DMS53 treated with DMSO at 0.1 percent for 48 hours (cell line): ENCODE measurements at regions not wholly inside any gene's neighbourhood (a gene's known extent, or its start where the extent isn't known, plus 50 kb on each side); places are given as distances from the start of the nearest gene placed in this dataset.
"Not testable (repeated sequence)": the region's sequence is repeated elsewhere in the genome, so short reads cannot be mapped to it uniquely, and the experiment has no call there.

Experiments
- DNase-seq: peaks from one replicate; lab custom pipeline; 2025; ENCODE audit not compliant: unreplicated experiment; lab: John Stamatoyannopoulos, UW

GRCh38 chr16:59604354-59604753 lies 870.2 kb upstream of the GOT2 start:
- DNase-seq, result no peak

- DNase-seq, result no peak
Observed at GRCh38 chr16:59601452-59601851, 867.3 kb upstream of the GOT2 start.

GRCh38 chr16:59597269-59597668 lies 863.2 kb upstream of the GOT2 start:
- no peak for DNase-seq

- no peak for DNase-seq
Observed at GRCh38 chr16:59596693-59597092, 862.6 kb upstream of the GOT2 start.

GRCh38 chr16:59593194-59593661 lies 859.1 kb upstream of the GOT2 start:
- no peak for DNase-seq

GRCh38 chr16:59591480-59591879 lies 857.4 kb upstream of the GOT2 start:
- DNase-seq, result no peak

GRCh38 chr16:59590845-59591244 lies 856.7 kb upstream of the GOT2 start:
- DNase-seq, result no peak

- no peak for DNase-seq
Observed at GRCh38 chr16:59586331-59586730, 852.2 kb upstream of the GOT2 start.

- DNase-seq, result no peak
Observed at GRCh38 chr16:59574296-59574695, 840.2 kb upstream of the GOT2 start.

GRCh38 chr16:59573528-59574271 lies 839.6 kb upstream of the GOT2 start:
- no peak for DNase-seq

GRCh38 chr16:59567496-59567895 lies 833.4 kb upstream of the GOT2 start:
- no peak for DNase-seq

- DNase-seq, result no peak
Observed at GRCh38 chr16:59566446-59566845, 832.3 kb upstream of the GOT2 start.

- no peak for DNase-seq
Observed at GRCh38 chr16:59558679-59559078, 824.6 kb upstream of the GOT2 start.

- no peak for DNase-seq
Observed at GRCh38 chr16:59552164-59552563, 818.0 kb upstream of the GOT2 start.

GRCh38 chr16:59545721-59546120 lies 811.6 kb upstream of the GOT2 start:
- DNase-seq, result no peak

GRCh38 chr16:59543641-59544040 lies 809.5 kb upstream of the GOT2 start:
- no peak for DNase-seq

- DNase-seq, result no peak
Observed at GRCh38 chr16:59540621-59541020, 806.5 kb upstream of the GOT2 start.

GRCh38 chr16:59535298-59535697 lies 801.2 kb upstream of the GOT2 start:
- DNase-seq, result no peak

- DNase-seq, result no peak
Observed at GRCh38 chr16:59527206-59527997, 793.3 kb upstream of the GOT2 start.

- no peak for DNase-seq
Observed at GRCh38 chr16:59522826-59523225, 788.7 kb upstream of the GOT2 start.

- not testable (repeated sequence) for DNase-seq
Observed at GRCh38 chr16:59518721-59519120, 784.6 kb upstream of the GOT2 start.

GRCh38 chr16:59514651-59515050 lies 780.5 kb upstream of the GOT2 start:
- DNase-seq, result no peak
